ENCODE measurements at regions not wholly inside any gene's neighbourhood (a gene's known extent, or its start where the extent isn't known, plus 50 kb on each side); places are given as distances from the start of the nearest gene placed in this dataset.
"Not testable (repeated sequence)": the region's sequence is repeated elsewhere in the genome, so short reads cannot be mapped to it uniquely, and the experiment has no call there.

GRCh38 chr12:46538976-46539375 is 166.4 kb upstream of the SLC38A2 start:
- DNase-seq: no peak

- no peak for DNase-seq
Observed at GRCh38 chr12:46537387-46537955, 164.9 kb upstream of the SLC38A2 start.

- DNase-seq: not testable (repeated sequence)
Observed at GRCh38 chr12:46536316-46536715, 163.7 kb upstream of the SLC38A2 start.

- no peak for DNase-seq
Observed at GRCh38 chr12:46535907-46536306, 163.3 kb upstream of the SLC38A2 start.

GRCh38 chr12:46535376-46535775 is 162.8 kb upstream of the SLC38A2 start:
- DNase-seq: no peak

- no peak for DNase-seq
Observed at GRCh38 chr12:46534327-46534840, 161.8 kb upstream of the SLC38A2 start.

GRCh38 chr12:46533723-46534122 is 161.2 kb upstream of the SLC38A2 start:
- no peak for DNase-seq

- DNase-seq: no peak
Observed at GRCh38 chr12:46531804-46532203, 159.2 kb upstream of the SLC38A2 start.

- DNase-seq: no peak
Observed at GRCh38 chr12:46531059-46531785, 158.6 kb upstream of the SLC38A2 start.

GRCh38 chr12:46530373-46531056 is 157.9 kb upstream of the SLC38A2 start:
- no peak for DNase-seq

DNA sequence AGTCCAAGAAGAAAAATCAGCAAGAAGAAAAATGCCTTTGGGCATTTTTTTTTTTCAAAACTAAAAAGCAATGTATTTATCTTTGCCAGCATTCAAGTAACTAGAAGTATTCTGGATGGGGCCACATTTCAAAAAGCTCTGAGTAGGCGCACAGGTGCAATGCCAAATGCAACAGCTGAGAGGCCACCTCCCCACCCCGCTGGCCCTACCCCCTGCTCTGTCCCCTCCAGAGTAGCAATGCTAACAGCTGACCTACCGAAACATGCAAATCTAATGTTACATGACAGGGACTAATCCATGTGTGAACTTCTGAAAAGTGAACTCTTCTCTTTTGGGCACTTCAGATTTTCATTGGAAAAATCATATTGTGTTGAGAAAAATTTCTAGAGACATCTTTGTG is 153.7 kb upstream of the SLC38A2 start:
- DNase-seq: no peak

GRCh38 chr12:46524778-46525177 is 152.2 kb upstream of the SLC38A2 start:
- DNase-seq: no peak

GRCh38 chr12:46523863-46524770 is 151.5 kb upstream of the SLC38A2 start:
- DNase-seq: no peak

DNA sequence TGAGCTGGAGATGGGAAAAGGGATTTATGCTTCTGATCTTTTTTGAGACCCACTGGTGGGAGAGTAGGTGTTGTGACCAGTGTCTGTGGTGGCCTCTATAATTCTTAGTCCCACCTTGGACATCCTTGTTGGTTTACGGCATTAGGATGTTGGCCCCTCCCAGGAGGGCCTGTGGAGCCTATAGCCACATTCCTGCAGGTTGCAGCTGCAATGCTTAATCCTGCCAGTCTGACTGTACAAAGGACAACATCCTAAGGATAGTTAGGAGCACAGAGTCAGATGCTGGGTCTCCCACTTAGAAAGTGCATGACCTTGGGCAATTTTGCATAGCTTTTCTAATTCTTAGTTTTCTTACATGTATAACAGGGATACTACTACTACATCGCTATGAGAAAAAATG is 150.9 kb upstream of the SLC38A2 start:
- no peak for DNase-seq

DNA sequence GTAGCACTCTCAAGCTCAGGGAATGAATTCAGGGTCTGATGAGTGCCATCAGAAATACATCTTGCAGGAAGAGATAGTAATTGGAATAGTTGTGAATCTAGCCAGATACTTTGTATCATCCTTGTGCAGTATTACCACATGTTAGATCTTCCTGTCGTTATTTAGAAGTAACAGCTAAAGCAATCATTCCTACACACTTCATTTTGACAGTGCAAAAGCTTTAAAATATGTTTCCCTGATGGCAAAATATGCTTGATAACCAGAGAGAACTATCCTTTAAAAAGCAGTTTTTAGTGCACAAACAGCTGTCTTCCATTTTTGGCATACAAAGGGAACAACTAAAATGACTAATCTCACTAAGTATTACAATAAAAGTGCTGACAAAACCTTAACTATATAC is 149.5 kb upstream of the SLC38A2 start:
- DNase-seq: no peak

- DNase-seq: no peak
Observed at GRCh38 chr12:46521145-46521544, 148.6 kb upstream of the SLC38A2 start.

GRCh38 chr12:46519407-46519806 is 146.8 kb upstream of the SLC38A2 start:
- no peak for DNase-seq

- no peak for DNase-seq
Observed at GRCh38 chr12:46518729-46519128, 146.2 kb upstream of the SLC38A2 start.

DNA sequence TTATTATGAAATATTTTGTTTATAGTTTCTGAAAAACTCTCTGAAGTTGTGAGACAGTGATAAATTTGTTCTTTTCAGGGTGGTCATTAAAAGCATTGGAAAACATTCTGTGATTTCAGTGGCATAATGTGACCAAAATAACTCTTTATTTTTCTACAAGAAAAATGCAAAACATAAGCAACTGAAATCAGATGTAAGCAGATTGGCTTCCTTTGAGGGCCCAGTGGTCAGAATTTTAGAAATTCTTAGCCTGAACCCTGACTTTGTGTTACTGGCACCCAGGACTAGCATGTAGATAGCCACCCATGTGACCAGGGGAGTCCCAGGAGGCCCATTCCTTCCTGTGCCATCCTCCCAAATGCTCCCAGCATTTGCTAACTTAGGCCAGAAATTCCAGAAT is 145.6 kb upstream of the SLC38A2 start:
- DNase-seq: no peak

DNA sequence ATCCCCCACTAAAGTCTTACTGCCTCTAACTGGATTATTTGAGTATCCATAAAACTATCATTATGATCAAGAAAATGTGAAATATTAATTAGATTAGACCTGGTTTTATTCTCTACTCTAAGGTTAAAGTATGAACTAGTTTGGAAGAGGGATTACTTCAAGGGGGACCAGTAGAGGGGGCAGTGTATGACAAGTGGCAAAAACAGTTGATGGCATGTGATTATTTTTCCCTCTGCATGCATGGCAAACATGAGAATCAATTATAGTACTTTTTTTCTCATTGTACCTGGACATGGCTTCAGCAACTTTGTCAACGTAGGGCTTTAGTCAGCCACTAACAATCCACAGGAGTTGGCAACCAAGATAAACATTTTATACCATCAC is 145.0 kb upstream of the SLC38A2 start:
- DNase-seq: no peak

- DNase-seq: no peak
Observed at GRCh38 chr12:46516933-46517578, 144.5 kb upstream of the SLC38A2 start.

GRCh38 chr12:46516238-46516932 is 143.8 kb upstream of the SLC38A2 start:
- DNase-seq: no peak
